HG03175 (cell line): ENCODE measurements at regions not wholly inside any gene's neighbourhood (a gene's known extent, or its start where the extent isn't known, plus 50 kb on each side); places are given as distances from the start of the nearest gene placed in this dataset.
"Not testable (repeated sequence)": the region's sequence is repeated elsewhere in the genome, so short reads cannot be mapped to it uniquely, and the experiment has no call there.

Experiments
- ATAC-seq: cut with Tn5 transposase; IDR thresholded peaks from one replicate; pipeline ENCODE4 v1.9.1; 2021; ENCODE audit warnings: mild to moderate bottlenecking, moderate library complexity; ENCODE audit not compliant: unreplicated experiment

DNA sequence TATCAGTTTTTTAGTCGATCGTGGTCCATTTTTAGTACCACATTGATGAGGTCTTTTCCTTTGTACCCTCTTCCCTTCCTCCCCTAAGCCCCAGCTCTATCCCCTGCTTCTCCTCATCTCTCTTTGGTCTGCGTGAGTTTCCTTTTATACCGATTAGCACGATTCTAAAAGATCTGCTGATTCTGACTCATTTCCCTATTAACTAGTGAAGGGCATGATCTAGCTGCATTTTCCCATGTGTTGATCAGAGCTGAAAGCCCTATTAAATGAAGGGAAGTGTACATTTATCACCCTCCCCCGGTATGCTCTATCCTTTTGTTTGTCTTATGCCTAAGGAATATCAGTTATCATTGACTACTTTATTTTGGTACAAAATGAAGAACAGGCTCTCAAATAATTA lies 181.7 kb upstream of the NPY2R start:
- no peak for ATAC-seq

DNA sequence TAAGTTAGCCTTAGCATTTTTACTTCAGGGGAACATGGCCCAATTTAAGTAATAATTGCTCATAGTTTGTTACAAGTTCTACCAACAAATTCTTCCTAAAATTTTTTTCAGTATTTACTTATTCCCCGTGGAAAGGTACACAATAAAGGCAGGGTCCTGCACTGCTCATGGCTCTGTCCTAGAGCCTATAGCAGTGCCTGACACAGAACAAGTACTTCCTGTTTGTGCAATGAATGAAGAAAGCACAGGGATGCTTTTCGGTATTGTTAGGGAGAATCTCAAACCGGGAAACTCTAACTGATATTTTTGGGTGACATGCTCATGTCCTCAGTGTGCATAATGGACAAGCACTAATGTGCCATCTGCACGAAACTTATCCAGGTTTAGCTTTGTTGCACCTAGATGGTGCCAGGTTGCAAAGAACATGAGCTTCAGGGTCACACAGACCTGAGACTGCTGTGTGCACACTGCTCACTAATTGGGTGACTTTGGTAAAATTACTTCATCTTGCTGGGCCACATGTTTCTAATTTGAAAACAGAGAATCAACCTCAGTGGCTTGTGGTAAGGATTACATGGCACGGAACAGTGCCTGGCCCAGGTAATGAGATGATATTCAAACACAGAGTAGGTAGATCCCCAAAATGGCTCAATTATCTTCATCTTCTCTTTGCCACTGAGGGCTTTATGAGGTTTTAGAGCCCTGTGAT lies 175.8 kb upstream of the NPY2R start:
- peak; percentile 64 for ATAC-seq

DNA sequence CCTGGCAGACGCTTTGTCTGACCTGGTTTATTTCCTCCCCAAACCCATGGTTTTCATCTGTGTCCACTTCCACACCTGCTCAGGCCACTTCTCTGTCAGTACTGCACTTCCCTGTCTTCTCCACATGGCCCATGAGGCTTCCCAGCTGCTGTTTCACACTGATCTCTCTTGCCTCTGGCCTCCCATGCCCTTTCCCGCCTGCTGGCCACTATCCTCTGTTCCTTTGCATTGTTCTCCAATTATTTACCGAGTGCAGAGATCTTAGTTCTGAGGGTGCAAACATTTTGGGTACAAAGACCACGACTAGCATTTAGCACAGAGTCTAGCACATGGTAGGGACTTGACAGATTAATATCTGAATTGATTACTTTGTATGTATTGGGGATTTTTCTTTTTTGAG lies 174.8 kb upstream of the NPY2R start:
- ATAC-seq = no peak

DNA sequence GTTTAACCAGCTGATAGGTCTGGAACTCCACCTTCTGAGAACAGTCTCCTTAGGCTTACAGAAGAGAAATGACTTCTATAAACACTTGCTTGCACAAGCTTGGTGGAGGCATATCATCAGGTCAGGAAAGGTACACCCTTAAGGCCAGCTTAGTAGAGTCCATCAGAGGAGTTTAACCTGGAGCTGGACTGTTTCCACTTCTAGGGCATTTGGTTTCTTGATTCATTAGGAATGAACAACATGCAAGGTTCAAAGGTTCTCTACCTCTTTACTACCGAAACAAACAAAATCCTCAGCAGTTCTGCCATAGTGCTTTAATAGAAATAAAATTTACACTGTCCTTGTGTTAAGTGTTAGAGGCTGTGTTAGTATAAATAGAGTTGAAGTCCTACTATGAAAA lies 171.4 kb upstream of the NPY2R start:
- no peak for ATAC-seq

DNA sequence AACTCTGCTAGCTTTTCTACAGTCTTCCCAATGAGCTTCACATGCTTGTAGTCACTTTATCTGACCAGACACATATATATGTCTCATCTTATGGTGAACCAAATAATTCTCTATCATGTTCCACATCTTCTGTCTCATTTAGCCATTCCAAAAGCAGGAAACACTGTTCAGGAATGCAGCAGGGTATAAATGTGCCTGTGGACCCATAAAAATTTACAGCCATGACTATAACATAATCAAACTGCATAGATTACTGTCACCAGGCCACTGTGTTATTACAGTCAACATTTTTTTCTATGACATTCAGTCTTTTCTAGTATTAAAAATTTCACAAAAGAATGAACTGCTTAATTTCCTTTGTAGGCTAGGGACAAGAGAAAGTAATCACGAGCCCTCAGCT lies 170.0 kb upstream of the NPY2R start:
- no peak for ATAC-seq

DNA sequence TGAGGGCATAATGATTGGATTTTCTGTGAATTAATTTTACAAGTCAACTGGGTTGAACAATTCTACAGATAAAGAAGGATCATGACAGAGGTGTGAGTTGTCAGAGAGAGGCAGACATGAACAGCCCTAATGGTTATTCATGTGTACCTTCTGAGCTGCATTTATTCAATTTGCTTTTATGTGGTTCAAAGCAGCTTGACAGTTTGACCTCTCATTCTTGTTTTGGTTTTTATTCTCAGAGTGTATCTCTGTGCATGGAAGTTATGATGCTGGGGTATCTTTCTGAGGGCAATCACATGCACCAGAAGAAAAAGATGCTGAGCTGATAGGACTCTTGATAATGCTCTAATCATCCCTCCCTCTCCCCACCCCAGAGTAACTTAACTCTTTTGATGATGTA lies 169.3 kb upstream of the NPY2R start:
- no peak for ATAC-seq

DNA sequence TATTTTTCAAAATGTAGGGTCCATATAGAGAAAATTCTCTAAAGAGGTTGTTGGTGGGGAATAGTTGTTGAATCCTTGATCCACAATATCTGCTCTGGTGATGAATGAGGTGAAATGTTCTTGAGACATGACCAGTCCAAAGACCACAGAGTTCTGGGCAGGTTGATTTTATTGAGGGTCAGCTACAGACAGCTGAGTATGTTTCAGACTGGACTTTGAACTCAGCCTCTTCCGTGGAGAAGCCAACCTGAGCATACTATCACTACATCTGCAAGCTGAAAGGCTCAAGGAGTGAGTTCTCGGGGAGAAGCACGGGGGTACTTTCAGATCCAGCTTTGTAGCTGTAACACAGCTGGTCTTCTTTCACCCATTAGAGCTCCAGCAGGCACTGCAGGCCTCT lies 168.4 kb upstream of the NPY2R start:
- no peak for ATAC-seq

DNA sequence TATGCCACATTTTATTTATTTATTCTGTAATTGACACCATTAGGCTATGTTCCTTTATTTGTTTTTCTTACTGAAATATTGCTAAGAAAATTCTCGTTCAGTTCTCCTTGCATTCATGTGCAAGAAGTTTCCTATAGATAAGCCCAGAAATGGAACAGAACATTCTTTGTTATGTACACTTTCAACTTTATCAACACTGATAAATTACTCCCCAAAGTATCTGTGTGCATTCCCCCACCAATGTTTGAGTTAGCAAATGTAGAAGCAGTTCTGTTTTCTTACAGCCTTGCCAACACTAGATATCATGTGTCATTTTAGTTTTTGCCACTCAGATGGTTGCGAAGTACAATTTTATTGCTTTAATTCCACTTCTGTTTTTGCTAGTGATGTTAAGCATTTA lies 166.4 kb upstream of the NPY2R start:
- no peak for ATAC-seq

DNA sequence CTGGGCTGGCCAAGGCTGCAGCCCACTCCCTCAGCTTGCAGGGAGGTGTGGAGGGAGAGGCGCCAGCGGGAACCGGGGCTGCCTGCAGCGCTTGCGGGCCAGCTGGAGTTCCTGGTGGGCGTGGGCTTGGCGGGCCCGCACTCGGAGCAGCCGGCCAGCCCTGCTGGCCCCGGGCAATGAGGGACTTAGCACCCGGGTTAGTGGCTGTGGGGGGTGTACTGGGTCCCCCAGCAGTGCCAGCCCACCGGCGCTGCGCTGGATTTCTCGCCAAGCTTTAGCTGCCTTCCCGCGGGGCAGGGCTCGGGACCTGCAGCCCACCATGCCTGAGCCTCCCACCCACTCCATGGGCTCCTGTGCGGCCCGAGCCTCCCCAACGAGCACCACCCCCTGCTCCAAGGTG lies 164.2 kb upstream of the NPY2R start:
- not testable (repeated sequence) for ATAC-seq

DNA sequence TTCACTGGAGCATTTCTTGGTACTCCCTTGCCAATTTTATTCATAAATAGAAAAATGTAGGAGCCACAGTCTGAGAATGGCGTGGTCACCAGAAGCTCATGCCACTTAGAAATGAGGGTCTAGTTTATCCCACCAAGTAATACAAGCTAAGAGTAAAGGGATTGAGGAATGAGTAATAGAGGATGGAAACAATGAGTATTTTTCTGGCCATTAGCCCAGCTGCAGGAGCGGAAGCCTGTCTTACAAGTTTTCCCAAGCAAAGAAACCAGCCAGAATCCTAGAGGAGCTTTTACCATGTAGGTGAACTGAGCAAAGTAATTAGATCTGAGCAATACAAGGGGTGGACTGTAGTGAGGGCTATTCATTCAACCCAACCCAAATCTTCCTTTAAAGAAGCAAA lies 160.7 kb upstream of the NPY2R start:
- ATAC-seq = no peak

DNA sequence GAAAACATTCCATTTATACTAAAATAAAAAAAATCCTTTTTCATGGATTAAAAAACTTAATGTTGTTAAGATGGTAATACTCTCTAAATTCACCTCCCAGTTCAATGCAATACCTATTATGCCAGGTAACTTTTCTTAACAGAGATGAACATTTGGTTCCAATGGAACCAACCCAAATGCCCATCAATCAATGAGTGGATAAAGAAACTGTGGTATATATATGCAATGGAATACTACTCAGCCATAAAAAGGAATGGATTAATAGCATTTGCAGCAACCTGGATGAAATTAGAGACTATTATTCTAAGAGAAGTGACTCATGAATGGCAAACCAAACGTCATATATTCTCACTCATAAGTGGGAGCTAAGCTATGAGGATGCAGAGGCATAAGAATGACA lies 154.4 kb upstream of the NPY2R start:
- ATAC-seq = not testable (repeated sequence)

DNA sequence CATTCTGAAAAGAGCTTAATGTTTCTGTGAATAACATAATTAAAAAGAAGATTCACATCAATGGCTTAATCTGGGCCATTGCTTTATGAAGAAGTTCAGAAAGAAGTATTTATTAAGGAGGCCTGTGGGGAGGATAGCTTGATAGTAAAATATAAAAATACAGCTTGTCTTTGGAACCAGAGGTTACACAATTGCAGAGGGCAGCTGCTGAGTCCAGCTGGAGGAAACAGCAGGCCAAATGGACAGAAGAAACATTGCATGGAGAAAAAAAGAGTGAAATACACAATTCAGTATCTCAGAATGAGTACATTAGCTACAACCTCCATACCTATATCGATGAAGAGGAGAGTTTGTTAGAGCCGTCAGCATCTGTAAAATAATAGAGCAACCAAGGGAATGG lies 148.0 kb upstream of the NPY2R start:
- ATAC-seq = no peak

DNA sequence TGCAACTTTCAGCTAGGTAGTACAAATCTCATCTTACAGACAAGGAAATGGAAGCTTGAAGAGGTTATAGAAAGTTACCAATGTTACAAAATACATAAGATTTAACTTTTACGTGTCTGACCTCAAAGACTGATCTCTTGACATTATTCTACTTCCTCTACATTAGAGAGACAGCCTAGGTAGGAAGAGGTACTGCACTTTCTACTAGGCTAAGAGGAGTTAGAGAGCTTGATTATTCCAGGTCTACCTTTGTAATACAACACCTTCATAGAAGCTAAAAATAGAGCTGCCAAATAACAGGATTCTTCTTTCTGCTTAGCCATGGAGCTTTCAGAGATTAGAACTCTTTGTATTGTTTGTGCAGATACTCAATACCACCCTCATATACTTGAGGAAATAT lies 147.6 kb upstream of the NPY2R start:
- ATAC-seq = no peak

DNA sequence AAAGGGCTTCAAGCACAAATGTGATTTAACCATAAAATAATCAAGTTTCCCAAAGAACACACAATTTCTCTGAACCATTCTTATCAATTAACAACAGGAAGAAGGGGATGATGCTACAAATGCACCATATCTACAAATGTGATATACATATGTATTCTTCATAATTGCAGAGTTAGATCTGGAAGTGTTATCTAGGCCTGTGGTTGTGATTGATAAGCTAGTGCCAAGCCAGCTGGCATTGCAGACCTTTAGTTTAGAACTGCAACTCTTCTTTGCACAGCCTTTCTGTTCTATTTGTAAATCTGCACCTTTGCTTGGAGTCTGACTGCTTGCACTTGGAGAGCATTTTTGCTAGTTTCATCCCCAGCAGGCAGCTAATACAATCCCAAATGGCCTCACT lies 145.5 kb upstream of the NPY2R start:
- ATAC-seq = no peak

DNA sequence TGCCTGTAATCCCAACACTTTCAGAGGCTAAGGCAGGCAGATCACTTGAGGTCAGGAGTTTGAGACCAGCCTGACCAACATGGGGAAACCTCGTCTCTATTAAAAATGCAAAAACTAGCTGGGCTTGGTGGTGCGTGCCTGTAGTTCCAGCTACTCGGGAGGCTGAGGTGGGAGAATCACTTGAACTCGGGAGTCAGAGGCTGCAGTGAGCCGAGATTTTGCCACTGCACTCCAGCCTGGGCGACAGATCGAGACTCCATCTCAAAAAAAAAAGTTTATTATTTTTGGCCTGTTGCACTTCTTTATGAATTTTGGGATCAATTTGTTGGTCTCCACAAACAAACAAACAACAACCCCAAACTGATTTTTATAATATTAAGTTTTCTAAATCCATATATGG lies 143.5 kb upstream of the NPY2R start:
- not testable (repeated sequence) for ATAC-seq

DNA sequence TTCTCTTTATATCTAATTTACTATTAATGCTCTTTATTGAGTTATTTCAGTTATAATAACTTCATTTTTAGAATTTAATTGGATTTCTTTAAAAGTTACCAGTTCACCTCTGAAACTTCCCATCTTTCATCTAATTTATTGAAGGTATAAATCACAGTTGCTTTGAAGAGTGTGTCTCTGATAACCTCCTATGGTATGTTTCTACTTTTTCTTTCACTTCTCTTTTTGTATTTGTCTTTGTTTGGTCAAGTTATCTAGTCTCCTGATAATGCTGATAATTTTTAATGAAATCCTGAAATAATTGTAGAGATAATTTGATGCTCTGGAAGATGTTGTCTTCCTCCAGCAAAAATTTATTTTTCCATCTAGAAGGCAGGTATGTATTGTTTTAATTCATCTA lies 141.6 kb upstream of the NPY2R start:
- no peak for ATAC-seq

DNA sequence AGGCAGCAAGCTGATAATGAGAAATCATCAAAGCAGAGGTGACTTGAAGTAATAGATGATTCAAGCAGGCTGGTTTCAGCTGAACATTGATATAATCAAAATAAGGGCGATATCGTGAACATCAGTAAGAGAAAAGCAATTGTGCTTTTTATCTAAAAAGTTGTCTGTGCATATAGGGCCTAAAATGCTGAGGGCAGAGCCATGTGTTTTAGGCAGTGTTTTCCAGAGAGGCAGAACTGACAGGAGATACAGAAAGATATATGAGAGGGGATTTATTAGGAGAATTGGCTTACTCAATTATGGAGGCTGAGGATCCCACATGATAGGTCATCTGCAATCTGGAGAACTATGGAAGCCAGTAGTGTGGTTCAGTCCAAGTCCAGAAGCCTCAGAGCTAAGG lies 136.5 kb upstream of the NPY2R start:
- ATAC-seq = no peak

DNA sequence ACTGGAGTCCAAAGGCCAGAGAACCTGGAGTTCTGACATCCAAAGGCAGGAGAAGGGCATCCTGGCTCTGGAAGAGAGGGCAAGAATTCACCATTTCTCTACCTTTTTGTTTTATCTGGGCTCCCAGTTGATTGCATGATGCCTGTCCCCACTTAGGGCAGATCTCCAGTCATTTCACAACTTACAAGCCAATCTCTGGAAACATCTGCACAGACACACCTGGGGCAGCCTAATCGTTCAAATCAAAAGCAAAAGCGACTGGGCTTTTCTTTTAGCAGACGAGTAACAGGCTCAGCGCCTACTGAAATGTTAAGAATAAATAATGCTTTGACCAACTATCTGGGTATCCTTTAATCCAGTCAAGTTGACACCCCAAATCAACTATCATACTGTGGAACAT lies 136.0 kb upstream of the NPY2R start:
- ATAC-seq = no peak

DNA sequence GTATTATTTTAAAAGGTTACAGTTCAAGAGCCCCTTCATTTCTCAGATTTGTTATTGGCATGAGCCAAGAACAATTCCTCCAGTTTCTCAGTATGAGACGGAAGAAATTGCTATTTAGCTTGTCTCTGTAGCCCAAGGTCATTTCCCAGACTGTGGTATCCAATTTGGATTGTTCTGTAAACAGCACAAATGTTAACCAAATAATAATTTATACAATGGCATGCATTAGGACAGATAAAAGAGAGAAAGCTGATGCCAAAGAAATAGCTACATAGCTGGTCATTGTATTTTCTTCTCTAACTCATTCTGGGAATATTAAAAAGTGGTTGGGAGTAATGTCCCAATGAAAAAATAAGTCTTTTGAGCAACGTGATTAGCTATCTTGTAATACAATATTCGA lies 134.6 kb upstream of the NPY2R start:
- no peak for ATAC-seq

DNA sequence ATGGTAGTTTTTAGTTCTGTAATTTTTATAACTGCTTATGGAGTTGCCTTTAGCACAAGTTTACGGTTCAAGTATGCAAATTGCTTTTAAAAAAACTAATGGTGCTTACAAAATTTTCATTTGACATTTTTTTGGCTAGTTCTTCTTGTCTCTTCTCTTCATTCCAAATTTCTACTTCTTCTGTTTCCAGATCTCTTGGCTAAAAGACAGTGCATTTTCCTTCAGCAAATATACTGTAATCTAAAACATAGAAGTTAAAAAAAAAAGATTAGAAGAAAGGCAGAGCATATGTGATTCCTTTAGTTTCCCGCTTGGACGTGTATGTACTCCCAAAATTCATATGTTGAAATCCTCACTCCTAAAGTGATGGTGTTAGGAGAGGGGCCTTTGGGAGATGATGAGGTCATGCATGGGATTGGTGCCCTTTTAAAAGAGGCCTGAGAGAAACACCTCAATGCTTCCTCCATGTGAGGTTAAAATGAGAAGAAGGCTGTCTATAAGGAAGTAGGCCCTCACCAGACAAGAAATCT lies 132.1 kb upstream of the NPY2R start:
- ATAC-seq = no peak

DNA sequence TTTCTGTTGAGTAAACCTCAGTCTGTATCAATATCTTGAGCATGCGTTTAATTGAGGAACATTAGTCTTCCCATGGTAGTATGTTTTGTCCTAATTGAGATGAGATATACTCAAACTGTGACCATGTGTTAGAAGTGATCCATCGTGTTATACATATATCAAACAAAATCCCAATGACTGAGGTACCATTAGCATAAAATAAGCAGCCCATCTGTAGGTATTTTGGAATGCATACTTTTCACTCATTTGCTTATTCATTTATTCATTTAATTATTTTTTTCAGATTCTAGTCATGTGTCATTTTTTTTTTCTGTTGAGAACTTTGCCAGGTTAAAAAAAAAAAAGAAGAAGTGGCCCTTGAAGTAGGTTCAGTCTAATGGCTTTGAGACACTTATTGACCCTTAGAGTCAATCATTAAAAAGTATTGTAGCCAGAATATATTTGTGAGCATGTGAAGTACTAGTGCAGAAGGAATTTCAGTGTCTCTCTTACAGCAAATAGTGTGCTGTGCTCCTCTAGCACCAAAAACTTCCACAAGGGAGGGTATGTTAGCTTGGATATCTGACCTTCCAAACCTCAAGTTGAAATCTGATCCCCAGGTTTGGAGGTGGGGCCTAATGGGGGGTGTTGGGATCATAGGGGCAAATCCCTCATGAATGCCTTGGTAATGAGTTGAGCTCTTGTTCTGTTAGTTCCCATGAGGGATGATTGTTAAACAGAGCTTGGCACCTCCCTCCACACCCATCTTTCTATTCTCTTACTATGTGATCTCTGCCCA lies 130.8 kb upstream of the NPY2R start:
- ATAC-seq = no peak

DNA sequence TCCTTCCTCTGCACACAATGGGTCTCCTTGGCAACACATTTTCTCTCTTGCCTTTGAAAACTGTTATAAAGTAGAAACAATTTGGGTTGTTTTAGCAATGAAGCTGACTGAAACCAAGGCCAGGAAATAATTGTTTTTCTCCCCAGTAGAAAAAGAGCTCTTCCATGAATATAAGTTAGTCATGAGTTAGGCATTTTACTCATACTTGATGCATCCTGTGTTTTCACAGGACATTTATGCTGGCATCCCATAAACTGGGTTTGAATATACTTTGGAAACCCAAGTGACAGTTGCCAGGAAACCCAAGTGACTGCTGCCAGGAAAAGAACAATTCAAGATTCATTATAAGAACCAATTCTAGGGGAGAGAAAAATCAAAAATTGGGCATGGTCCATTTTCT lies 128.6 kb upstream of the NPY2R start:
- no peak for ATAC-seq
